ENCODE measurements at regions not wholly inside any gene's neighbourhood (a gene's known extent, or its start where the extent isn't known, plus 50 kb on each side); places are given as distances from the start of the nearest gene placed in this dataset.

DNA sequence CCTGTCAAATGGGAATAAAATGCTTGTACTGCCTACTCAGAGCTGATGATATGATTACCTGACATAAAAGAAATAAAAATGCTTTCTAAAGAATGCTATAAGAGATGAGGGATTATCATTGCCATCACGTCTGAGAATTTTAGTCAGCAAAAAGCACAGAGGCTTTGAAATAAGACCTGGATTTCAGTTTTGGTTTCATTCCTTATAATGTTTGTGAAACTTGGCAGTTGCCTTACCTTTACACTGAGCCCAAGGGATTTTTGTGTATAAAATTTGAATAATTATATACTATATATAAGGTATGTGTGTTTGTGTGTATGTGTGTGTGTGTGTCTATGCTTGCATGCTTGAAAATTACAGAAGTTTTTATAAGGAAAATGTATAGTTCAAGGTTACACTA, 634.8 kb upstream of the BCHE start (continued):
- TF ChIP-seq VEZF1 (CRISPR knock-in tag; IDR thresholded peaks at IDR 0.05), result no peak
- TF ChIP-seq RBM17 (IDR thresholded peaks at IDR 0.05; ENCODE audit: borderline replicate concordance, low read depth, low read length), result no peak
- no peak for TF ChIP-seq TGIF2 (CRISPR knock-in tag; IDR thresholded peaks at IDR 0.05)

GRCh38 chr3:166471074-166471767, 634.0 kb upstream of the BCHE start:
- Histone ChIP-seq H3K79me2 (ENCODE audit: control insufficient read depth, insufficient read depth, low read length) (no peaks in the 10 kb centered on the region), H3K4me1 (replicated peaks in 1 of 2; ENCODE audit: control insufficient read depth in 2 of 2, insufficient read depth in 2 of 2, low read length in 2 of 2) (no peaks in the 10 kb centered on the region), H3K36me3 (ENCODE audit: control insufficient read depth, insufficient read depth, low read length) (no peaks in the 10 kb centered on the region), H2AFZ (ENCODE audit: low read depth, low read length) (no peak overlapping the region), H3K9ac (ENCODE audit: insufficient read depth in 1 of 2, low read depth in 2 of 2, low read length in 2 of 2) (no peak overlapping the region), H3K27ac (ENCODE audit: extremely low read depth, low read depth, low read length) (no peak overlapping the region), H3K4me2 (ENCODE audit: insufficient read depth, low read length) (no peak overlapping the region), H3K4me3 (no peak overlapping the region), H3K9me1 (ENCODE audit: control insufficient read depth, insufficient read depth, low read length) (no peaks in the 10 kb centered on the region), H3K27me3 (ENCODE audit: control insufficient read depth in 2 of 2, insufficient read depth in 2 of 2, low read length in 2 of 2) (no peaks in the 10 kb centered on the region), H3K9me3 (replicated peaks; ENCODE audit: control insufficient read depth, insufficient read depth, low read depth, low read length) (no peaks in the 10 kb centered on the region; the same call in none of the 2 replicates), H4K20me1 (replicated peaks; ENCODE audit: control insufficient read depth, insufficient read depth, low read length) (no peaks in the 10 kb centered on the region)
- ChIA-PET POLR2A (no interaction called here), CTCF (ENCODE audit: low intra/inter-chr PET ratio) (no interaction called here)
- DNase-seq (ENCODE audit: extremely low read depth in 1 of 4, low spot score in 3 of 4) (no peak), ATAC-seq (no peak), FAIRE-seq (no peak)
- intact Hi-C loops (cut with micrococcal nuclease), result no loop called here
- BruUV-seq (replicated peaks), result no TSS peak
- WGBS (ENCODE audit: insufficient coverage, low coverage, missing lambda C conversion rate), result 0% methylated on average over 4 of the region's 4 CpGs
- in situ Hi-C loops (cut with MboI), result no loop called here
- TF ChIP-seq XRCC5 (IDR thresholded peaks at IDR 0.05; ENCODE audit: low read depth, low read length), result no peak

Data from K562 (cell line).